ENCODE measurements at regions not wholly inside any gene's neighbourhood (a gene's known extent, or its start where the extent isn't known, plus 50 kb on each side); places are given as distances from the start of the nearest gene placed in this dataset.

GRCh38 chr1:50271337-50271736 lies 151.9 kb downstream of the DMRTA2 start (continued):
- TF ChIP-seq FOXJ3 (CRISPR knock-in tag; IDR thresholded peaks at IDR 0.05) (peak; percentile 78; the same call in 1 of the 2 replicates), PBX3 (IDR thresholded peaks at IDR 0.05) (no peak), USF2 (IDR thresholded peaks at IDR 0.05; ENCODE audit: borderline replicate concordance, low read depth, low read length) (no peak), NFIC (IDR thresholded peaks at IDR 0.05; ENCODE audit: borderline replicate concordance) (no peak), FOXM1 (IDR thresholded peaks at IDR 0.05; ENCODE audit: low read depth) (no peak), GABPA (IDR thresholded peaks at IDR 0.05; ENCODE audit: low read depth) (no peak), EP300 (IDR thresholded peaks at IDR 0.05; ENCODE audit: borderline replicate concordance in 1 of 2, low read depth in 1 of 2, low read length in 1 of 2) (peak in 1 of 2 experiments; percentile 98; a peak in 3 of 4 replicates), GATA2 (CRISPR knock-in tag; IDR thresholded peaks at IDR 0.05) (peak; percentile 73)

GRCh38 chr1:50270926-50271325 lies 152.3 kb downstream of the DMRTA2 start:
- H3K27me3 ChIP-seq (ENCODE audit: insufficient read depth): no peaks in the 10 kb centered on the region
- POLR2A ChIA-PET: interaction anchor here (1.0 to 3.7 kb wide), 8 partner anchors 19 to 163 kb away, joined by 3 to 87 read pairs (median 8); partner anchors contain the start of gene ELAVL4
- no peaks in the 10 kb centered on the region for H3K79me2 ChIP-seq (ENCODE audit: insufficient read depth)
- DNase-seq: no peak
- no peak for TF ChIP-seq TEAD4 (IDR thresholded peaks at IDR 0.05; ENCODE audit: borderline replicate concordance, insufficient read depth)
- no peak for TF ChIP-seq CTCF (IDR thresholded peaks at IDR 0.05)
- no peak for TF ChIP-seq NFIC (IDR thresholded peaks at IDR 0.05; ENCODE audit: borderline replicate concordance)
- TF ChIP-seq TCF12 (IDR thresholded peaks at IDR 0.05): no peak
- TF ChIP-seq JUND (IDR thresholded peaks at IDR 0.05): no peak
- TF ChIP-seq SIN3A (IDR thresholded peaks at IDR 0.05; ENCODE audit: borderline replicate concordance, low read depth, low read length): no peak
- no peak for TF ChIP-seq GABPA (IDR thresholded peaks at IDR 0.05; ENCODE audit: low read depth)
- no peak for TF ChIP-seq FOSL2 (IDR thresholded peaks at IDR 0.05; ENCODE audit: borderline replicate concordance, low read depth)
- TF ChIP-seq ZBTB33 (IDR thresholded peaks at IDR 0.05; ENCODE audit: borderline replicate concordance, low read depth): no peak
- TF ChIP-seq POLR2AphosphoS5 (IDR thresholded peaks at IDR 0.05; ENCODE audit: low read depth, low read length): no peak
- TF ChIP-seq RAD21 (IDR thresholded peaks at IDR 0.05; ENCODE audit: low read length): no peak
- TF ChIP-seq TAF1 (IDR thresholded peaks at IDR 0.05; ENCODE audit: borderline replicate concordance, low read depth, low read length): no peak
- no peak for TF ChIP-seq MEF2A (IDR thresholded peaks at IDR 0.05; ENCODE audit: borderline replicate concordance, low read depth)
- TF ChIP-seq USF2 (IDR thresholded peaks at IDR 0.05; ENCODE audit: borderline replicate concordance, low read depth, low read length): no peak
- TF ChIP-seq RXRA (IDR thresholded peaks at IDR 0.05; ENCODE audit: borderline replicate concordance, low read depth): no peak
- TF ChIP-seq FOXJ3 (CRISPR knock-in tag; IDR thresholded peaks at IDR 0.05): no peak
- no peak for TF ChIP-seq USF1 (IDR thresholded peaks at IDR 0.05; ENCODE audit: borderline replicate concordance, low read depth)
- TF ChIP-seq FOXM1 (IDR thresholded peaks at IDR 0.05; ENCODE audit: low read depth): no peak
- TF ChIP-seq ELF1 (IDR thresholded peaks at IDR 0.05): no peak
- 13% methylated on average over 3 of the region's 3 CpGs for WGBS (ENCODE audit: low lambda C conversion rate)
- H3K9me2 ChIP-seq: no peaks in the 10 kb centered on the region
- H3K9me3 ChIP-seq: no peaks in the 10 kb centered on the region
- H3K4me2 ChIP-seq: no peak overlapping the region
- no peaks in the 10 kb centered on the region for H3K36me3 ChIP-seq (replicated peaks in 1 of 2; ENCODE audit: control insufficient read depth in 1 of 2, insufficient read depth in 2 of 2, low read length in 1 of 2)
- H3K27ac ChIP-seq (ENCODE audit: low read depth in 2 of 2, low read length in 1 of 2): peak overlapping the region in 1 of 2 experiments; percentile 100; a peak in 2 of 4 replicates
- H3K9ac ChIP-seq: no peak overlapping the region
- H4K20me1 ChIP-seq (ENCODE audit: insufficient read depth): no peaks in the 10 kb centered on the region
- peaks cover 0 to 64% of the 10 kb centered on the region in 2 experiments; a peak in 2 of 4 replicates for H3K4me1 ChIP-seq (ENCODE audit: control insufficient read depth in 1 of 2, insufficient read depth in 2 of 2, low read depth in 1 of 2, low read length in 1 of 2)
- H3K4me3 ChIP-seq (ENCODE audit: low read depth in 2 of 2, low read length in 1 of 2): no peak overlapping the region
- H3F3A ChIP-seq (replicated peaks; ENCODE audit: insufficient read depth): no peaks in the 10 kb centered on the region
- no peak overlapping the region for H2AFZ ChIP-seq (ENCODE audit: low read depth)
- CTCF ChIA-PET: interaction anchor here (0.8 to 5.7 kb wide), 32 partner anchors 15 to 1698 kb away, joined by 3 to 117 read pairs (median 7); partner anchors contain the start of gene ELAVL4
